ENCODE measurements at regions not wholly inside any gene's neighbourhood (a gene's known extent, or its start where the extent isn't known, plus 50 kb on each side); places are given as distances from the start of the nearest gene placed in this dataset.

DNA sequence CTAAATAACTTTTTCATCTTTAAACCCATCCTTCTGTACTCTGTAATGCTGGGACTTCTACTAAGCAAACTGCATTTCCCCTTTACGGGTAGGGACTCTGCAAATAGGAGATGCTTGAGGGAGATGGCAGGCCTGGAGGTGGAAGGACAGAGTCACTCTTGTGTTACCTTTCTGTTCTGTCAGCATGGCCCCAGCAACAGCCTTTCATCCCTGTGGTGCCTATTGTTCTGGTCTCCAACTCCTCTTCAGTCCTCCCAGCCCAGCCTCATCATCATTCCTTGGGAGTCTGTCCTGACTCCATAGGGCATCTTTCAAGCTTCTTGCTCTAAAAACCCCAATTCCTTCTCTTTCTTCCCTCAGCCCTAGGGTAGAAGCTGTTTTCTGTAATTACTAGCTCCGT is 230.0 kb downstream of the SNX13 start:
- TF ChIP-seq, protein P1, sequence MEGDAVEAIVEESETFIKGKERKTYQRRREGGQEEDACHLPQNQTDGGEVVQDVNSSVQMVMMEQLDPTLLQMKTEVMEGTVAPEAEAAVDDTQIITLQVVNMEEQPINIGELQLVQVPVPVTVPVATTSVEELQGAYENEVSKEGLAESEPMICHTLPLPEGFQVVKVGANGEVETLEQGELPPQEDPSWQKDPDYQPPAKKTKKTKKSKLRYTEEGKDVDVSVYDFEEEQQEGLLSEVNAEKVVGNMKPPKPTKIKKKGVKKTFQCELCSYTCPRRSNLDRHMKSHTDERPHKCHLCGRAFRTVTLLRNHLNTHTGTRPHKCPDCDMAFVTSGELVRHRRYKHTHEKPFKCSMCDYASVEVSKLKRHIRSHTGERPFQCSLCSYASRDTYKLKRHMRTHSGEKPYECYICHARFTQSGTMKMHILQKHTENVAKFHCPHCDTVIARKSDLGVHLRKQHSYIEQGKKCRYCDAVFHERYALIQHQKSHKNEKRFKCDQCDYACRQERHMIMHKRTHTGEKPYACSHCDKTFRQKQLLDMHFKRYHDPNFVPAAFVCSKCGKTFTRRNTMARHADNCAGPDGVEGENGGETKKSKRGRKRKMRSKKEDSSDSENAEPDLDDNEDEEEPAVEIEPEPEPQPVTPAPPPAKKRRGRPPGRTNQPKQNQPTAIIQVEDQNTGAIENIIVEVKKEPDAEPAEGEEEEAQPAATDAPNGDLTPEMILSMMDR (IDR thresholded peaks at IDR 0.05), result no peak
- no peak for TF ChIP-seq POLR2A (IDR thresholded peaks at IDR 0.05)
